HG03565 (cell line): ENCODE measurements at regions not wholly inside any gene's neighbourhood (a gene's known extent, or its start where the extent isn't known, plus 50 kb on each side); places are given as distances from the start of the nearest gene placed in this dataset.
A peak's percentile ranks its signal among the peaks of the same experiment; 100 is the strongest.

Source experiments
- ATAC-seq: cut with Tn5 transposase; IDR thresholded peaks from one replicate; pipeline ENCODE4 v1.9.1; 2021; ENCODE audit warnings: mild to moderate bottlenecking, moderate library complexity; ENCODE audit not compliant: unreplicated experiment

GRCh38 chr1:234869182-234870019 lies 259.2 kb downstream of the TOMM20 start:
- ATAC-seq, result no peak

DNA sequence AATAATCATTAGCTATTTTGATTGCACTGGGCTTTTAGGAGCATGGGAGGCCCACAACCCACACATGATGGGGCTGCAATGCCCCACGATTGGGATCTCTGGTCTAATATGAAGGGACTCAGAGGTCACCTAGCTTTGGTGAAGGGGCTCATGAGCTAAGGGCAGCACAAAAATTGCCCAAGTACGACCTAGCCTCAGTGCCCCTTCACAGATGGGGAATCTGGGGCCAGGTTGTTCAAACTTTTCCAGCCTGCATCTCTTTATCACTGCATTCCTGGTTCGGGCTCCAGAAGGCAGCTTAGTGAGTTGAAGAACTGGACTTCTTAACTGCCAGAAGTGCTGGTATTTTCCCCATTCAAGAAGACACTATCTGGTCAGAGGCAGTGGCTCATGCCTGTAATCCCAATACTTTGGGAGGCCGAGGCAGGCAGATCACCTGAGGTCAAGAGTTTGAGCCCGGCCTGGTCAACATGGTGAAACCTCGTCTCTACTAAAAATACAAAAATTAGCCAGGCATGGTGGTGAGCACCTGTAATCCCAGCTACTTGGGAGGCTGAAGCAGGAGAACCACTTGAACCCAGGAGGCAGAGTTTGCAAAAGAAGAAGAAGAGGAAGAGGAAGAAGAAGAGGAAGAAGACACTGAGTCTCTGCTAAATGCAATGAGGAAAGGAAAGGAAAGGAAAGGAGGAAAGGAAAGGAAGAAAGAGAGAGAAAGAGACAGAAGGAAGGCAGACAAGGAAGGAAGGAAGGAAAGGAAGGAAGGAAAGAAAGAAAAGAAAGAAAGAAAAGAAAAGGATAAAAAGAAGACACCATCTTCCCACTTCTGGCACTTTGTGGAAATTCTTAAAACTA lies 258.5 kb upstream of the IRF2BP2 start:
- ATAC-seq, result no peak

DNA sequence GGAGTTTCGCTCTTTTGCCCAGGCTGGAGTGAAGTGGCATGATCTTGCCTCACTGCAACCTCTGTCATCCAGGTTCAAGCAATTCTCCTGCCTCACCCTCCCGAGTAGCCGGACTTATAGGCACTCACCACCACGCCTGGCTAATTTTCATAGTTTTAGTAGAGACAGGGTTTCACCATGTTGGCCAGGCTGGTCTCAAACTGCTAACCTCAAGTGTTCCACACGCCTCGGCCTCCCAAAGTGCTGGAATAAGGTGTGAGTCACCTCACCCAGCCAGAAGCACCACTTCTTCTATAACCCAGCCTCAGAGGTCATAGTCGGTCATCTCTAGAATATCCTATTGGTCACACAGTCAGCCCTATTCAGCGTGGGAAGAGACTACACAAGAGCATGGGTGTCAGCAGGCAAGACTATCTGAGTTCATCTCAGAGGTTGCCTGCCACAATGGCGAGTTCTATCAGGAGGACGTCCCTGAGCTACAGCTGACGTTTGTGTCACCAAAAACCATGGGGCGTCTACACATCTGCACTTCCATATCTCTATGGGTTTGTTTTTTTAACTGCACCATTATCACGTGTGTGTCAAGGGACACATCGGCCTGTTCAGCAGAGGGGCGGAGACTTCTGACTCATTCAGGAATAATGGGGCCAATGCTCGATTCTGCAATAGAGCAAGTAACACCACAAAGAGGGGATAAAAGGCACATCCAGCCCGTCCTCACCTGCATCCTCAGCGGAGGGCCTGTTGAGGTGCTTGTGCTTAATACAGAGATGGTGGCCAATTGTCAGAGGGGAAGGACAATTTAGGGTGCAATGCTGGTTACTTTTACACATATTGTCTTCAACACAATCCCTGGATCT lies 256.3 kb upstream of the IRF2BP2 start:
- ATAC-seq, result no peak

DNA sequence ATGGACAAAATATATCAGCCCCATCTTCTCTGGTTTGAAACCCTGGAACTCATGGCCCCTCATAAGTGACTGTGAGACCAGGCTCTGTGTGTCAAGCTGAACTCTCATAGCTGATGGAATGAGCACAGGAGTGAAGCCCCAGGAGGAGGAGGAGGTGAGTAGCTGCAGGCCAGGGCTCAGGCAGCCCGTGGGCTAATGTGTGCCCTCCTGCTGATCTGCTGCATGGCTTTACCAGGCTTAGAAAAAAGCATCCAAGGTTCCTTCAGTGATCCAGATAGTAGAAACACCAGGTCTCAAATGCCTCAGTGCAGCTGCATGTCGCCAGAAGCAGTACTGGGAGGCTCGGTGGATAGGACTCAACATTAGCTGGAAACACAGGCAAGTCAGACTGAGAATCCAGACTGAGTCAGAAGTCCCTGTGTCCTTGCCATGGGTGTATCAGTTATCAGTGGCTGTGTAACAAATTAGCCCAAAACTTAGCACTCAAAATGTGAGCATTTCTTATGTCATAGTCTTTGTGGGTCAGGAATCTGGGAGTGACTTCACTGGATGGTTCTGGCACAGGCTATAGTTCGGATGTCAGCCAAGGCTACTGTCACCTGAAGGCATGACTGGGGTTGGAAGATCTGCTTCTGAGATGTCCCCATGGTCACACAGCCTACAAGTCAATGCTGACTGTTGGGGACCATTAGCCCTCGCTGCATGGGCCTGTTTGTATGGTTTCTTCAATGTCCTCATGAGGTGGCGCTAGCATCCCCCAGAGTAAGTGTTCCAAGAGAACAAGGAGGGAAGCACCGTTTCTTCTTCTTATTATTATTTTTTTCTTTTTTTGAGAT lies 255.4 kb upstream of the IRF2BP2 start:
- ATAC-seq, result no peak

GRCh38 chr1:234864116-234864515 lies 254.1 kb upstream of the IRF2BP2 start:
- no peak for ATAC-seq

GRCh38 chr1:234863551-234863971 lies 253.6 kb upstream of the IRF2BP2 start:
- no peak for ATAC-seq

DNA sequence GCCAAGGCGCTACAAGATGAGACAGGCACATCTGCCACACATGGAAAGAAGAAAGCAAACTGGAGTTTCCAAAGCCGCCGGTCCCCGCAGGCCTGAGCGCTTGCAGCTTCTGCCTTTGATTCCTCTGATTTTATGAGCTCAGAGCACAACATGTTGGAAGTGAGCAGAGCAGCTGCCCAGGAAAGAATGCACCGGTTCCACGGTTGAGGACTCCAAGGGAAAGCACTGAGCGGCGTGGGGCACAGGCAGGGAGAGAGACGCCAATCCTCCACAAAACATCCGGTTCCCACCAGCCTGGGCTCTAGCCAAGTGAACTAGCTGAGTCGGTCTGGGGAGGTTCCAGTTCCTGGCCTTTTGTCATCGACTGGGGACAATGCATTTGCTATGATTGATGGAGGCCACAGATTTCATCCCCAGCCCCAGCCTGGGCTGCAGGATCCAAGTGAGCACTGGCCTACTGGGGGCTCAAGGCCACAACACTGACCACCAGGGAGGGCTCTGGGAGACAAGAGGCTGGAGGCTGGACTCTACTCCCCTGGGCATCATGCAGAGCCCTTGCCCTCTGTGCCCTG lies 253.1 kb upstream of the IRF2BP2 start:
- ATAC-seq, result no peak

GRCh38 chr1:234862360-234862943 lies 252.5 kb upstream of the IRF2BP2 start:
- ATAC-seq, result no peak

DNA sequence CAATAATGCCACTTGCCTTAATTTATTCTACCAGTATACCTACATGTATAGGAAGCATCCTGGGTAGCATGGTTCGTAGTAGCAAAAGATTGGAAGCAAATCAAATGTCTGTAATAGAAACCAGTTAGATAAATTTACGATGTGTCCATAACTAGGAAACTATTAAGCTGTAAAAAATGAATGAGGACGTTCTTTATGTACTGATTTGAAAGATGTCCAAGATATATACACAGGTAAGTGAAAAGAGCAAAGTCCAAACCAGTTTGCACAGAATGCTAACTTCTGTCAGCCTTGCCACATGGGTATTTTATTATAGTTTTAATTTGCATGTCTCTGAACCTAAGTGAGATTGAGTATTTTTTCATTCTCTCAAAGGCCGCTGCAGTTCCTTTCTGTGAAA lies 251.8 kb upstream of the IRF2BP2 start:
- no peak for ATAC-seq

DNA sequence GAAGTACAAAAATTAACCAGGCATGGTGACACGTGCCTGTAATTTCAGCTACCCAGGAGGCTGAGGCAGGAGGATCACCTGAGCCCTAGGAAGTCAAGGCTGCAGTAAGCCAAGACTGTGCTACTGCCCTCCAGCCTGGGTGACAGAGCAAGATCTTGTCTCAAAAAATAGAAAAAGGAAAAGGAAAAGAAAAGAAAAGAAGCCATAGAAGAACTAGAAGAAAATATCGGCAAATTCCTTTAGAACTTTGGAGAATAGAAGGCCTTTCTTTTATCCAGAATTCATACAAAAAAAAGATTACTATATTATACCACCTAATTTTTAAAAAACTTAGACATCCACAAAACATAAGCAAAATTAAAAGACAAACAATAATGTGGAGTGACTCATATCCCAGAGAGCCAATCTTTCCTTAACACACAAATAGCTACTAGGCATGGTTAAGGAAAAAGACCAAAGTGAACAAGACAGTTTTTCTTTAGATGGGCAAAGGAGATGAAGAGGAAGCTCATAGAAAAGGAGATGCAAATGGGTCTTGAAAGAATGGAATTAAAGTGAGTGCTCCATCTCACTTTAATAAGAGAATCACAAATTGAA lies 251.1 kb upstream of the IRF2BP2 start:
- no peak for ATAC-seq

DNA sequence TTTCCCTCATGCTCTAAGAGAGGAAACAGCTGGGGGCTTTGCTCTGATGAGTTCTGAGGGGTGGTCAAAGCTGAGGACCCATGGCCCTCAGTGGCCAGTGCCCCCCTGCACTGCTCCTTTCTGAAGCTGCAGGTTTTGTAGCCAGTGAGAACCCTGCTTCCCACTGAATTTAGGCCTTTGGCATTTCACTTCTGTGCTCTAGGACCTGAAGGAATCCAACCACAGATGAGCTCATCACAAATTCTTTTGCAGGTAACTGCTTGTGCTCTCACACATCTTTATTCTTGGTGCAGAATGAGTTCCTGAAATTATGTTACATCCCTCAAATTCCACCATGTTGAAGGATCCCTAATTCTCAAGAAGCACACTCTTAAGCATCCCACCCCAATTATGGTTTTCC lies 248.7 kb upstream of the IRF2BP2 start:
- ATAC-seq, result no peak

- ATAC-seq, result no peak
Observed at GRCh38 chr1:234856845-234857245, 246.9 kb upstream of the IRF2BP2 start.

DNA sequence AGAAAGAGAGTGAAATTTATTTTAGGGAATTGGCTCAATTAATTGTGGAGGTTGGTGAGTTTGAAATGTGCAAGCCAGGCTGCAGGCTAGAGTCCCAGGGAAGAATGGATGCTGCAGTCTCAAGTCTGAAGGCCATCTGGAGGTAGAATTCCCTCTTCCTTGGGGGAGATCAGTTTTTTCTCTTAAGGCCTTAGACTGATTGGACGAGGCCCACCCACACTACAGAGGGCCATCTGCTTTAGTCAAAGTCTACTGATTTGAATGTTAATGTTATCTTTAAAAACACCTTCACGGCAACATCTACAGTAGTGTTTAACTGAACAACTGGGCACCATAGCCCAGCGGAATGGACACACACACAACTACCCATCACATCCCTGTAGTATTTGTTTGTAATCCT lies 245.9 kb upstream of the IRF2BP2 start:
- no peak for ATAC-seq

DNA sequence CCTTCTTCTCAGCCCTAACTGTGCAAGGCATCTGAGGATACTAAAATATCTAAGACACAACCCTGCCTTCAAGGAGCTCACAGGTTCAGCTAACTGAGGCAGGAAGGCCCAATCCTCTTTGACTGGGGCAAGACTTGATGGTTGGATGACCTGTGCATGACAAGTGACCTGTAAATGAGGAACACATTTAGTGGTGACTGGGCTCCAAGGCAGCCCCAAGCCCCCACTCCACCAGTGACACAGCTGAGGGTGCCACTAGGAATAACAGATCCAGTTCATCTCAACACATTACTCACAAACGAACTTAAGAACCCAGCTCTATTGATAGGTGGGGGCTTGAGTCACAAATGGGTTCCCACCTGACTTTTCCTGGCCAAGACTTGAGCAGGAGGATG lies 244.7 kb upstream of the IRF2BP2 start:
- no peak for ATAC-seq

- no peak for ATAC-seq
Observed at GRCh38 chr1:234853906-234854644, 244.1 kb upstream of the IRF2BP2 start.

- no peak for ATAC-seq
Observed at GRCh38 chr1:234852659-234853058, 242.7 kb upstream of the IRF2BP2 start.

DNA sequence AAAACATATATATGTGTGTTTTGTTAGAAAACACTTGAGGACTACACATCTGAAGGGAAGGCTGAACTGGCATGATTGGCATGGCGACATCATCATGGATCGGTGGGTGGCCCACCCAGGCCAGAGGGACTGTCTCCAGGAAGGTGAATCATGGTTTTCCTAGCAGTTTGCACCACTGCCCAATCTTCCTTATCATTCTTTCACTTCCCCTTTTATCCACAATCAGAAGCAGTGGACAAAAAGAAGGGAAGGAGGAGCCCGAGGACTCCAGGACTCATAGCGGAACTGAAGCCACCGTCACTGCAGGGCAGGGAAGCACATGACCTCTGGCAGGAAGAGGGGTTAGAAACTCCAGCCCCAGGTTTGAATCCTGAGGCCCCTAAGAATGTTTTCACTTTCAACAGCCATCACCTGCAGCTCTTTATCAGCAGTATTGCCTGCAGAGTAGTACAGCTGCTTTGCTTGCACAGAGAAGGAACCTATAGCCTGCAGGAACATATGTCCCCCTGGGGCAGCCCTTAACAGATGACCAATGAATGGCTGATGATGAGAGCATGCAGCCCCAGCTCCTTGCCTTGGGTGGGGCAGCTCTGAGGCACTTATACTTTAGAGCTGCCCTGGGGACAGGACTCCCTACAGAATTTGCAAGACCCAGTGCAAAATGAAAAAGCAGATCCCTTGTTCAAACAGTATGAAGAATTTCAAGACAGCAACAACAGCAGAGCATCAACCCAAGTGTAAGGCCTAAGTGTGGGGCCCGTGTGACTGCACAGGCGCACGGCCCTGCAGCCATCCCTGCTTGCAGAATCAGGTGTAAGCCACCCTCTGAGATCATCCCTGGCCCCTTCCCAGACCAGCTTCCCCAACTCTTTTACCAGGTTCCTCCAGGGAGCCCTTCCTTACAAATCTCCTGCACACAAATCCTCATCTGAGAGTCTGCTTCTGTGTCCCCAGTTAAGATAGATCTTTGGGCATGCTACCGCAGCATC lies 241.8 kb upstream of the IRF2BP2 start:
- ATAC-seq, result peak; percentile 58
